ENCODE measurements at regions not wholly inside any gene's neighbourhood (a gene's known extent, or its start where the extent isn't known, plus 50 kb on each side); places are given as distances from the start of the nearest gene placed in this dataset.

GRCh38 chr21:35682904-35683549 is 377.3 kb downstream of the SETD4 start:
- DNase-seq = no peak

- DNase-seq = no peak
Measured at GRCh38 chr21:35681946-35682345, 378.4 kb downstream of the SETD4 start.

DNA sequence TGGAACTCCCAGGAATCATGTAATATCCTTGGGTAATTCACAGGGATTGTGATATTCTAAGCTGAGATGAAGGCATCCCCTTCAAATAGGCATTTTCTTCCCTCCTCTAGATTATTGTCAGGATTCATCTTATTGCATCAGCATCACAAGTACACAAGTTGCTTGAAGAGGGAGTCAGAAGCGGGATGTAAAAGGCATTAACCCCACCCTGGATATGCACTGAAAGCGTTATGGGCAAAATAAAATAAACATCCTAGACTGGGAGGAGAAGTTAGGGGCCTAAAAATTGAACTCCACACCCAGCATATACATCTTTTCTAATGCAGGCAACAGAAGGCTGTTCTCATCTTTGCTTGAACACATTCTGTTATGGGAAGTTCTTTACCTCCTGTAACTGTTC is 381.2 kb downstream of the SETD4 start:
- DNase-seq = no peak

DNA sequence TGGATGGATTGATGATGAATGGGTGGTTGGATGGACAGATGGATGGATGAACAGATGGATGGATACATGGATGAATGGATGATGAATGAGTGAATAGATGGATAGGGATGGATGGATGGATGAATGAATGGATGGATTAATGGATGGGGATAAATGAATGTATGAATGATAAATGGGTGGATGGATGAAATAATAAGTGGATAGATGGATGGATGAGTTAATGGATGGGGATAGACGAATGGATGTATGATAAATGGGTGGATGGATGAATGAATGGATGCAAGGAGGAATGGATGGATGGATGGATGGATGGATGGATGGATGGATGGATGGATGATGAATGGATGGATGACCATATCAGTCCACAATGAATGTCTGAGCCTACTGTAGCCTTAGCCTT is 381.9 kb downstream of the SETD4 start:
- no peak for DNase-seq

GRCh38 chr21:35677298-35677841 is 383.0 kb downstream of the SETD4 start:
- DNase-seq = no peak

- DNase-seq = no peak
Measured at GRCh38 chr21:35674895-35675470, 385.3 kb downstream of the SETD4 start.

GRCh38 chr21:35674091-35674671 is 386.1 kb downstream of the SETD4 start:
- DNase-seq = no peak

GRCh38 chr21:35672313-35672712 is 388.0 kb downstream of the SETD4 start:
- DNase-seq = no peak

GRCh38 chr21:35664683-35665082 is 395.6 kb downstream of the SETD4 start:
- no peak for DNase-seq

DNA sequence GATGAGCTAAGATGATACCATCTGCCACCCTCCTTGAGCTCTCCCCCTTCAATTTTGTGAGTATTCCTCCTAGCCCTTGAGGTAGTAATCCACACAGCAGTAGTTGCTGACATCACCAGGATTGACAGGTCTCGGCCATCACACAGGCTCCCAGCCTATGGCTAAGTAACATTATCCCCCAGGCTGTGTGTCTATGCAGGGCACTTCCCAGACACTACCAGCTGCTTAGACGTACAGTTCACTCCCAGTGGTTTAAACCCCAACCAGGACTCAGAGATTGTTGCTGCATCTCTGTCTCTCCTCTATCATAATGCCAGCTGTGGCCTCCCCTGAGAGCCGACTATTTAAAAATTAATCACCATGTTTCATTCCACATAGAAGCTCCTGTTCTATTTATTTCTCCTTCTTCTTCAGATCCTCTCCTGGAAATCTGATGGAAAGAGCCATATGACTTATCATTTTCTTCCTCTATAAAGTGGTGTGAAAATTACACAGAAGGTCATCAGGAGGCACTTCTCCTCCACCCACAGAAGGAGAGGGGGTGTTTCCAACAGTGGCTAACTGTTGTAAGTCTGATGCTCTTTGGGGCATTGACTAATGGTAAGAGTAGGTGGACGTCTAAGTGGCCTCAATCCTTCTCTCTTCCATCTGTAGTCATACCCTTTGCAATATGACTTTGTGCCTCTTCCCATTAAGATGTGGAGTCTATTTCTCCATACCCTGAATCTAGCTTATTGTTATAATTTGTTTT is 396.3 kb downstream of the SETD4 start:
- DNase-seq = no peak

GRCh38 chr21:35658242-35658641 is 402.1 kb downstream of the SETD4 start:
- no peak for DNase-seq

GRCh38 chr21:35652872-35653271 is 407.5 kb downstream of the SETD4 start:
- DNase-seq = no peak

DNA sequence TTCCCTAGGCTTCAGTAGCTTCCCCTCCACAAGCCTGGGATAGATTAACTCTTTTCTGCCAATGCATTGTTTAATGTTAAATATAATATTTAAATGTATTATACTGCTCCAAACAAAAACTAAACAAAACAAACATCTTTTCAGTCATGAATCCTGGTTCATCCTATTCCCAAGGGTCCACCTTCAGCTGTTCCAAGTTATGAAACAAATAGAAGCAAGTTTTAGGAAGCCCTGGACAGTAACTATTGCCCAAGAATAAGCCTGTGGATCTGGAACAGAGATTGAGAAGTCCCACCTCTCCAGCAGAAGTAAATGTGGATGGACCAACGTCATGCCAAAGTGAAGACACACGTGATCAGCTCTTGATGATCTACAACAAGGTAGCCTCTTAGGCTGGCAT is 408.1 kb downstream of the SETD4 start:
- no peak for DNase-seq

DNA sequence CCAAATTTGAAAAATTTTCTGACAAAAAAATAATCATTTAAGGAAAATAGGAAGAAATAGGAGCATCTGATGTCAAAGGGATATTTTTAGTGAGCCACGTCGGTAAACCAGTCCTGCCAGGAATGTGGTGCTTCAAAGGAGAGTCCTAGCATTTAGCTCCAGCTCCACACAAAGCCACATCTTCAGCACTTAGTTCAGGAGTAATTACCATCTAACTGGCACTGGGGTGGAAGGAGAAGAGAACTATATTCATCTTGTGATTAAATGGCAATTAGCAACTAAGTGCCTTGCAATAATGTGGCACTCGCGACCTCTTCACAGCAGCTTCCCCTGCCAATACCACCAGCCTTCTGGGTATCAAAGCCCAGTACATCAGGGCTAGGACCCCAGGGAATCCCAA is 409.1 kb downstream of the SETD4 start:
- no peak for DNase-seq

DNA sequence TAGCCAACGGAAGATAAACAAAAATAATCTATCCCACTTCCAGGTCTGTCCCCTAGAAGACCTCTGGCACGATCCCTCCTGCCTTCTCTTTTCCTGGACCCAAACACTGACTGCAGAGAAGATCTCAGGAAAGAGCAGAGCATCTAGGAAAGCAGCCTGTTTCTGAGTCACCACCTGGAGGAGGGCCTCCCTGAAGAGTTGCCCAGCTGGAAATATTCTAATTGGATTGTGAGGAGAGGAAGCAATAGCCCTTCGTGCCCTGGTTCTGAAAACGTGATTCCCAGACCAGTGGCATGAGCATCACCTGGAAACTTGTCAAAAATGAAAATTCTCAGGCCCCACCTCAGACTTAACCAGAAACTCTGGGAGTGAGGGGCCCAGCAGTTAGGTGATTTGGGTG is 411.1 kb downstream of the SETD4 start:
- no peak for DNase-seq

DNA sequence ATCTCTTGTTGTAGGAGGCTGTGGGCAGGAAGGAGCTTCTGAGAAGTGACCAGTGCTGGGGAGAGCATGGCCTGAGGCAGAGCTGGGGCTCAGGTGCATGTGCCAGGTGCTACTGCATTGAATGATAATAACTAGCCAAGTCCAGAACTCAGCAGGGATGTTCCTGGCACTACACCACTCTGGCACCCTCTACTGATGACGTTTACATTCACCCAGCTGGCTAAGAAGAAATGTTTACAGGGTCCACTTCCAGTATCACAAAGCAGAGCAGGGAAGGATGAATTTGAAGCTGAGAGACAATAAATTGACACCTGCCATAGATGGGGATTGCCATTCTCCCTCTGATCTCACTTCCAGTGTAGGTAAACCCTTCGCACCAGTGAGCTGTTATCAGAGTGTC is 411.8 kb downstream of the SETD4 start:
- peak; percentile 15 for DNase-seq

- no peak for DNase-seq
Measured at GRCh38 chr21:35646606-35647005, 413.7 kb downstream of the SETD4 start.

DNA sequence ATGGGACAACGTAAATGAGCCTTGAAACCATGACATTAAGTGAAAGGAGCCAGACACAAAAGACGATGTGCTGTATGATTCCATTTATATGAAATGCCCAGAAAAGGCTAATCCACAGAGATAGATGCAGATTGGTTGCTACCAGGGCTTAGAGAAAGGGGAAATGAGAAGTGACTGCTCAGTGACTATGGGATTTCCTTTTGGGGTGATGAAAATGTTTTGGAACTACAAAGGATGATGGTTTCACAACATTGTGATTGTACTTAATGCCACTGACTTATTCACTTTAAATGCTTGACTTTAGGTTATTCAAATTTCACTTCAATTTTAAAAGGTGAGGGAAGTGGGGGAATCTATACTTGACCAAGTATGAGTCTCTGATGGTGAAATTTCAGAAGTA is 414.3 kb downstream of the SETD4 start:
- DNase-seq = no peak

GRCh38 chr21:35644523-35644922 is 415.8 kb downstream of the SETD4 start:
- DNase-seq = no peak

- no peak for DNase-seq
Measured at GRCh38 chr21:35643176-35643575, 417.1 kb downstream of the SETD4 start.

DNA sequence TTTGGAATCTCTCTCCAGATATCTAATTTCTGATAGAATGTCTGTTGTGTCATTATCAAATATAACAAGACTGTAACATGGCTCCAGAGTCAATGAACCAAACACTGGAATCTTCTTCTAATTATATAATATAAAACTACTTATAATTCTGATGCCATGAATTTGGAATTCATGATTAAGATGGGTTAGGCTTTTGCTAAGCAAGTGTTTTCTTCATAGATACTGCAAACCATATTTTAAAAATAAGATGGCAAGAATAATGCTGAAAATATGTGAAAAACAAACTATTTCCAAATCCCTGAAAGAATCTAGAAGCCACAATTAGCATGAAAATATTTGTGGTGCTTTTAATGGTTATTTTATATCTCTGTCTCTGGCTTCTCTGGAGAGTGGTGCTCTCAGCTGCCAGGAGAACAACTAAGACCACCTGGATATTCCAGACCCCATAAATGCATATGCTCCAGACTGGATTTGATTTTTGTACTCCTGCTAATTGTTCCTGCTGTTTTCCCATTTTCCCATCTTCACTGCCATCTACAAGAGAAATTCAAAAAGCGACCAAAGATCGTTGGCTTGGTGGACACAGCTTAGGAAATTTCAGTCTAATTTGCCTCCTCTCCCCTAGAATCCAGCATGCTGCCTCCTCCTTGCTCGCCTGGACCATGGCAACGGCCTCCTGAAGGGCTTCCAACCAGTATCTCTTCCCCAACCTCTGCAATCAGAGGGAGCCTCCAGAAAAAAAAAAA is 418.9 kb downstream of the SETD4 start:
- DNase-seq = no peak

- no peak for DNase-seq
Measured at GRCh38 chr21:35637431-35637830, 422.9 kb downstream of the SETD4 start.

GRCh38 chr21:35635994-35636393 is 424.3 kb downstream of the SETD4 start:
- DNase-seq = no peak

All from NCI-H774 (cell line).